Esophagus muscularis mucosa (tissue), 4 donors: ENCODE measurements at regions not wholly inside any gene's neighbourhood (a gene's known extent, or its start where the extent isn't known, plus 50 kb on each side); places are given as distances from the start of the nearest gene placed in this dataset.

Experiments used
- DNase-seq: peaks from one replicate; pipeline ENCODE4 v3.0.0-alpha.2; 2017; ENCODE audit errors: extremely low spot score
- H3K27ac ChIP-seq, 4 donors: fragments of 200-600 bp; sonication (generic); replicated peaks in 1 of 4; 1 replicate in 3 of 4; 2 replicates in 1 of 4; pipeline ENCODE4 v1.5.1; 2016 to 2019; ENCODE audit warnings: mild to moderate bottlenecking in 1 of 4
- H3K27me3 ChIP-seq, 4 donors: fragments of 200-600 bp; sonication (generic); one replicate each; pipeline versions ENCODE4 v1.5.1 to v1.6.0; 2016 to 2019
- H3K36me3 ChIP-seq, 4 donors: fragments of 200-600 bp; sonication (generic); one replicate each; pipeline ENCODE4 v1.5.1; 2016 to 2019
- H3K4me1 ChIP-seq, 4 donors: fragments of 200-600 bp; sonication (generic); one replicate each; pipeline ENCODE4 v1.5.1; 2016 to 2019
- H3K4me3 ChIP-seq, 4 donors: fragments of 200-600 bp; sonication (generic); 1 replicate in 2 of 4; 2 replicates in 2 of 4; pipeline ENCODE4 v1.5.1; 2016 to 2019; ENCODE audit warnings: mild to moderate bottlenecking in 4 of 4, moderate library complexity in 1 of 4
- H3K9me3 ChIP-seq, 4 donors: fragments of 200-600 bp; sonication (generic); 1 replicate in 3 of 4; 2 replicates in 1 of 4; pipeline ENCODE4 v1.5.1; 2016 to 2019
- EP300 ChIP-seq: sonication (generic); formaldehyde crosslinking; IDR thresholded peaks from one replicate; pipeline ENCODE4 v1.6.1; 2017; ENCODE audit warnings: antibody characterized with exemption
- POLR2A ChIP-seq: fragments of 450-650 bp; IDR thresholded peaks from one replicate; pipeline ENCODE4 v1.6.1; 2017; ENCODE audit warnings: antibody characterized with exemption, moderate library complexity, mild to moderate bottlenecking, low read depth
- POLR2AphosphoS5 ChIP-seq, 2 donors: sonication (generic); formaldehyde crosslinking; IDR thresholded peaks; one replicate each; pipeline ENCODE4 v1.6.1; 2017; ENCODE audit warnings: antibody characterized with exemption in 2 of 2
- WGBS: methylation state at CpG from one replicate; pipeline ENCODE4 v1.1.5; 2018; 5-methylcytosine and 5-hydroxymethylcytosine counted together
- intact Hi-C: fragments of 100-400 bp; cut with DNase I; formaldehyde crosslinking; loops from one replicate; pipeline ENCODE4 v1.15.1; 2023
- TF ChIP-seq, protein P1 (sequence below), 3 experiments: fragments of 200-600 bp in 2 of 3; fragments of 450-650 bp in 1 of 3; sonication (generic) in 2 of 3; IDR thresholded peaks; one replicate each; pipeline ENCODE4 v1.5.1; 2017 to 2019; ENCODE audit warnings: antibody characterized with exemption in 3 of 3, mild to moderate bottlenecking in 2 of 3, moderate library complexity in 1 of 3

DNA sequence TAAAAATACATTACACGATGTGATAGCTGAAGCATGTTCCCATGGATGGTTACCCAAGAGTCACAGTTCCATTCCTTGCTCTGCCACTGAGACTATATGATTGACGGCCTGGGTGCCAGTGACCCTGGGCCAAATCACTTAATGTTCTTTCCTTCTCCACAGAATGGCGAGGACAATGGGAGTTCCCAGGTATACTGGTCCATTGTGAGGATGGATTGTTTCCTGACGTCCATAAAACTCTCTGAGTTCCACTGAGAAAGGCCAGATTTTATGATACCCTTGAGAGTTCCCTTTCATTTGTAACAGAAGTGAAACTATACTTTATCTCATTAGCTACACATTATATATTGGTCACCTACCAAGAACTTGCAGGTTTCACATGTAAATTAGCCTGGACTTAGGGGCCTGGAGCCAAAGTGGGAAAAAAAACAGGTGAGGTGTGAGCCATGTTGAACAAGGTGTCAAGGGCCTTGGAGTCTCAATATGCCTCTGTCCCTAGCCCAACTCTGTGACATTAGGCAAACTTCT lies 502.2 kb upstream of the DAB1 start:
- intact Hi-C loops: no loop called here
- Histone ChIP-seq H3K9me3 (no peaks in the 10 kb centered on the region), H3K4me3 (no peak overlapping the region), H3K4me1 (no peaks in the 10 kb centered on the region), H3K27ac (no peak overlapping the region), H3K36me3 (no peaks in the 10 kb centered on the region), H3K27me3 (no peaks in the 10 kb centered on the region)
- DNase-seq: peak; percentile 47
- WGBS: 86% methylated on average over 4 of the region's 4 CpGs
- TF ChIP-seq EP300 (no peak), POLR2AphosphoS5 (IDR thresholded peaks at IDR 0.05) (no peak), POLR2A (no peak)
- TF ChIP-seq, protein P1, sequence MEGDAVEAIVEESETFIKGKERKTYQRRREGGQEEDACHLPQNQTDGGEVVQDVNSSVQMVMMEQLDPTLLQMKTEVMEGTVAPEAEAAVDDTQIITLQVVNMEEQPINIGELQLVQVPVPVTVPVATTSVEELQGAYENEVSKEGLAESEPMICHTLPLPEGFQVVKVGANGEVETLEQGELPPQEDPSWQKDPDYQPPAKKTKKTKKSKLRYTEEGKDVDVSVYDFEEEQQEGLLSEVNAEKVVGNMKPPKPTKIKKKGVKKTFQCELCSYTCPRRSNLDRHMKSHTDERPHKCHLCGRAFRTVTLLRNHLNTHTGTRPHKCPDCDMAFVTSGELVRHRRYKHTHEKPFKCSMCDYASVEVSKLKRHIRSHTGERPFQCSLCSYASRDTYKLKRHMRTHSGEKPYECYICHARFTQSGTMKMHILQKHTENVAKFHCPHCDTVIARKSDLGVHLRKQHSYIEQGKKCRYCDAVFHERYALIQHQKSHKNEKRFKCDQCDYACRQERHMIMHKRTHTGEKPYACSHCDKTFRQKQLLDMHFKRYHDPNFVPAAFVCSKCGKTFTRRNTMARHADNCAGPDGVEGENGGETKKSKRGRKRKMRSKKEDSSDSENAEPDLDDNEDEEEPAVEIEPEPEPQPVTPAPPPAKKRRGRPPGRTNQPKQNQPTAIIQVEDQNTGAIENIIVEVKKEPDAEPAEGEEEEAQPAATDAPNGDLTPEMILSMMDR (IDR thresholded peaks at IDR 0.05): no peak

DNA sequence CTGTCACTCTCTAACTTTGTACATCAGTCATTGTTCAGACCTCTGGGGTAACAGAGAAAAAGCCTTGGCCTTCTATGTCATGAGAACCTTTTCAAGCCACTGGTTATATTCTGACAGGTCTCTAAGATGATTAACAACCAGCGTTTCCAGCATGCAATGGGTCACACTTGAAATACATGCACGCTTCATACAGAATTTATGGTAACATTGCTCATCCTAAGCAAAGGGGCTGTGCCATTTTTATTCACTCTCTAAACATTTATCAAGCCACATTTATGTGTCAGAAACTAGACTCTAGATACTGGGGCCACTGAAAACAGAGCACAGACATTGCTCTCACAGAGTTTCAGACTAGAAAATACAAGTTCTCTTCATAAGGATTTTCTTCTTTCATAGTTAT lies 501.4 kb upstream of the DAB1 start:
- Histone ChIP-seq H3K9me3 (no peaks in the 10 kb centered on the region), H3K4me1 (no peaks in the 10 kb centered on the region), H3K36me3 (no peaks in the 10 kb centered on the region), H3K27ac (no peak overlapping the region), H3K27me3 (no peaks in the 10 kb centered on the region), H3K4me3 (no peak overlapping the region)
- peak; percentile 0 for DNase-seq
- intact Hi-C loops: no loop called here
- WGBS: 87% methylated on average over 2 of the region's 2 CpGs
- no peak for TF ChIP-seq POLR2A
- TF ChIP-seq POLR2AphosphoS5 (IDR thresholded peaks at IDR 0.05): no peak
- no peak for TF ChIP-seq EP300
- TF ChIP-seq, protein P1 (IDR thresholded peaks at IDR 0.05): no peak

DNA sequence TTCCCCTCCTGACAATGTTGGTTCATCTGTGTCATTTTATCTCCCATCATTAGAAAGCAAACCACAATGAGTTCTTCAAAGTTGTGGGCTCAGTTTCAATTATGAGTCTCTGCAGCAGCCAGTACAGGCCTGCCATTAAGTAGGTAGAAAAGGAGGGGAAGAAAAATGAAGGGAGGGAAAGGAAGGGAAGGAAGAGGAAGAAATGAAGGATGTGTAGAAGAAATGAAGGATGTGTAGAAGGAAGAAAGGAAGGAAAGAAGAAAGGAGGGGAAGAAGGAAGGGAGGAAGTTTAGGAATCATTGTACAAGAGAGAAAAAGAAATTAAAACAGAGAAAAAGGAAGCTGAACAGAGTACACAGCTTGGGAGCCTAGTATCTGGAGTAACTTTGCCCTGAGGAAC lies 498.3 kb upstream of the DAB1 start:
- Histone ChIP-seq H3K9me3 (no peaks in the 10 kb centered on the region), H3K27ac (no peak overlapping the region), H3K4me1 (no peaks in the 10 kb centered on the region), H3K27me3 (no peaks in the 10 kb centered on the region), H3K36me3 (no peaks in the 10 kb centered on the region), H3K4me3 (no peak overlapping the region)
- DNase-seq: no peak
- TF ChIP-seq POLR2AphosphoS5 (IDR thresholded peaks at IDR 0.05): no peak
- no peak for TF ChIP-seq POLR2A
- intact Hi-C loops: no loop called here

DNA sequence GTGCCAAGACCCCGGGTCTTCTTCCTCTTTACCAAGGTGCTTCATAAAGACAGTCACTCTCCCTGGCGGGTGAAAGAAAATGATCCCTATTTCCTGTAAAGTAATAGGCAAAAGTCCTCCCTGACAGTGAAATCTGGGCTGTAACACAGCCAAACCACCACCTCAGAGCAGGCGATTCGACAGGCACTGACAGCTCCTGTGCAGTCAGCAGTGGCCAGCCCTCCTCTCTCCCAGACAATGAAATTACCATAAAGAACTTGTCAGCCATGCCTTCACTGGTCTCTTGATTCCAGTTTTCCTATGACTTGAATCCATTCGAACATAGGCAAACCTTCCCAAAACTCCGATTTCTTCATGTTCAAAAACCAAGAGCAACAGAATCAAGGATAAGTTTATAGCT lies 492.2 kb upstream of the DAB1 start:
- no peak for DNase-seq
- Histone ChIP-seq H3K4me3 (no peak overlapping the region), H3K36me3 (no peaks in the 10 kb centered on the region), H3K27ac (no peak overlapping the region), H3K9me3 (no peaks in the 10 kb centered on the region), H3K4me1 (no peaks in the 10 kb centered on the region), H3K27me3 (no peaks in the 10 kb centered on the region)
- TF ChIP-seq, protein P1 (IDR thresholded peaks at IDR 0.05): no peak
- TF ChIP-seq EP300 (no peak), POLR2AphosphoS5 (IDR thresholded peaks at IDR 0.05) (no peak), POLR2A (no peak)
- WGBS: 84% methylated on average over 6 of the region's 6 CpGs
- intact Hi-C loops: no loop called here

DNA sequence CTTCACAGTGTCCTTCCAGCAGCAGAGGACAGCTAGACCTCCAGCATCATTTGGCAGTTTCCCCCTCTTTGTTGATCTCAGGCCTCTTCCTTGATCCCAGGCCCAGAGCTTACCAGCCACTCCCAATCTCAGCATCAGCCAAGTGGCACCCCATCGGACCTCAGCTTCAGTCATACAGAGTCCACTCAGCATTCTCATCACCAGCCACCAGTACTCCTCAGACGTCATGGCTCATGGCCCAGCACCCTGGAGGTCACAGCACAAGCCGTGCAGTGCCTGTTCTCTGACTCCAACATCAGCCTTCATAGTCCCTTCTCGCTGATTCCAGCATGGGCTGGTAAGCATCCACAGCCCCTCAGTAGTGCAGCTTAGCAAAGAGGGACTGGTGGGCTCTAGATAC lies 487.6 kb upstream of the DAB1 start:
- Histone ChIP-seq H3K9me3 (no peaks in the 10 kb centered on the region), H3K4me3 (no peak overlapping the region), H3K27me3 (no peaks in the 10 kb centered on the region), H3K4me1 (no peaks in the 10 kb centered on the region), H3K36me3 (no peaks in the 10 kb centered on the region), H3K27ac (no peak overlapping the region)
- no peak for TF ChIP-seq POLR2AphosphoS5 (IDR thresholded peaks at IDR 0.05)
- no peak for TF ChIP-seq POLR2A
- intact Hi-C loops: no loop called here
- 71% methylated on average over 4 of the region's 4 CpGs for WGBS
- DNase-seq: no peak

DNA sequence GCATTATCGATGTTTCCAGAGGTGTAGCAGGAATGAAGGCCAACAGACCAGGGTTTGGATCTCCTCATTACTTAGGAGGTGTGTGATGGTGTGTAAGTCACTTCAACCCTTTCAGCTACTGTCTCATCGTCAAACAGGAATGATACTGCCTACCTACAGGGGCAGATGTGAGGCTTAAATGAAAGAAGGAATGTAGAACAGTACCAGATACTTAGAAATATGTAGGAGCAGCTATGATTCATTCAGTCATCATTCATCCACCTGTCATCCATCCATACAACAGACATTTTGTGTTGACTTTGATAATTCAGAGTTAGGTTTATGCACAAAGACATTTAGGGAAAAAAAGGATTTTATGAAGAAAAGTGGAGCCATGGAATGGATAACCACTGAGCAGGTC lies 486.9 kb upstream of the DAB1 start:
- TF ChIP-seq, protein P1 (IDR thresholded peaks at IDR 0.05): no peak
- TF ChIP-seq POLR2A (no peak), EP300 (no peak), POLR2AphosphoS5 (IDR thresholded peaks at IDR 0.05) (no peak)
- 90% methylated on average over 2 of the region's 2 CpGs for WGBS
- H3K9me3 ChIP-seq: no peaks in the 10 kb centered on the region
- no peak overlapping the region for H3K4me3 ChIP-seq
- DNase-seq: no peak
- no peaks in the 10 kb centered on the region for H3K27me3 ChIP-seq
- no peaks in the 10 kb centered on the region for H3K4me1 ChIP-seq
- no peaks in the 10 kb centered on the region for H3K36me3 ChIP-seq
- intact Hi-C loops: no loop called here
- H3K27ac ChIP-seq: no peak overlapping the region
